ENCODE measurements at regions not wholly inside any gene's neighbourhood (a gene's known extent, or its start where the extent isn't known, plus 50 kb on each side); places are given as distances from the start of the nearest gene placed in this dataset.
A peak's percentile ranks its signal among the peaks of the same experiment; 100 is the strongest.

- TF ChIP-seq CTCF (IDR thresholded peaks at IDR 0.05; ENCODE audit: low read length, missing control alignments) = no peak
- no peak for DNase-seq (ENCODE audit: low read depth)
- no peak overlapping the region for H3K4me3 ChIP-seq (replicated peaks; ENCODE audit: low read depth, low read length)
Observed at GRCh38 chr16:80294172-80294571, 246.6 kb upstream of the DYNLRB2 start.

GRCh38 chr16:80288616-80289015 lies 252.2 kb upstream of the DYNLRB2 start:
- no peak for DNase-seq (ENCODE audit: low read depth)
- H3K4me3 ChIP-seq (replicated peaks; ENCODE audit: low read depth, low read length) = no peak overlapping the region
- no peak for TF ChIP-seq CTCF (IDR thresholded peaks at IDR 0.05; ENCODE audit: low read length, missing control alignments)

GRCh38 chr16:80287674-80288073 lies 253.1 kb upstream of the DYNLRB2 start:
- H3K4me3 ChIP-seq (replicated peaks; ENCODE audit: low read depth, low read length) = no peak overlapping the region
- no peak for DNase-seq (ENCODE audit: low read depth)
- no peak for TF ChIP-seq CTCF (IDR thresholded peaks at IDR 0.05; ENCODE audit: low read length, missing control alignments)

- DNase-seq (ENCODE audit: low read depth) = peak; percentile 8
- H3K4me3 ChIP-seq (replicated peaks; ENCODE audit: low read depth, low read length) = no peak overlapping the region
- no peak for TF ChIP-seq CTCF (IDR thresholded peaks at IDR 0.05; ENCODE audit: low read length, missing control alignments)
Observed at GRCh38 chr16:80285104-80285503, 255.7 kb upstream of the DYNLRB2 start.

- TF ChIP-seq CTCF (IDR thresholded peaks at IDR 0.05; ENCODE audit: low read length, missing control alignments) = no peak
- no peak overlapping the region for H3K4me3 ChIP-seq (replicated peaks; ENCODE audit: low read depth, low read length)
- DNase-seq (ENCODE audit: low read depth) = no peak
Observed at GRCh38 chr16:80283466-80284392, 257.1 kb upstream of the DYNLRB2 start.

GRCh38 chr16:80280557-80280956 lies 260.2 kb upstream of the DYNLRB2 start:
- H3K4me3 ChIP-seq (replicated peaks; ENCODE audit: low read depth, low read length) = no peak overlapping the region
- DNase-seq (ENCODE audit: low read depth) = no peak
- no peak for TF ChIP-seq CTCF (IDR thresholded peaks at IDR 0.05; ENCODE audit: low read length, missing control alignments)

GRCh38 chr16:80279656-80280055 lies 261.1 kb upstream of the DYNLRB2 start:
- TF ChIP-seq CTCF (IDR thresholded peaks at IDR 0.05; ENCODE audit: low read length, missing control alignments) = no peak
- no peak for DNase-seq (ENCODE audit: low read depth)
- no peak overlapping the region for H3K4me3 ChIP-seq (replicated peaks; ENCODE audit: low read depth, low read length)
